Heart right ventricle (tissue), 16 donors: ENCODE measurements at regions not wholly inside any gene's neighbourhood (a gene's known extent, or its start where the extent isn't known, plus 50 kb on each side); places are given as distances from the start of the nearest gene placed in this dataset.

Source experiments
- ATAC-seq, 8 donors: fragments of 200-7000 bp; cut with Tn5 transposase; one replicate each; pipeline ENCODE4 v1.9.1; 2020; ENCODE audit warnings: mild to moderate bottlenecking in 8 of 8, moderate library complexity in 8 of 8, moderate number of reproducible peaks in 1 of 8
- DNase-seq, 2 donors: peaks; one replicate each; pipeline ENCODE4 v3.0.0-alpha.2; 2020
- H3K27ac ChIP-seq, 10 donors: fragments of 200-600 bp; sonication (generic) in 2 of 10; one replicate each; pipeline versions ENCODE4 v1.5.0 to v1.8.0; 2020 to 2022; ENCODE audit warnings: mild to moderate bottlenecking in 3 of 10
- H3K27me3 ChIP-seq, 7 donors: fragments of 200-600 bp; one replicate each; pipeline ENCODE4 v1.8.0; 2021 to 2022; ENCODE audit warnings: mild to moderate bottlenecking in 2 of 7
- H3K36me3 ChIP-seq, 9 donors: fragments of 200-600 bp; sonication (generic) in 1 of 9; one replicate each; pipeline versions ENCODE4 v1.5.0 to v1.8.0; 2020 to 2022; ENCODE audit warnings: mild to moderate bottlenecking in 2 of 9
- H3K4me1 ChIP-seq, 9 donors: fragments of 200-600 bp; sonication (generic) in 1 of 9; one replicate each; pipeline versions ENCODE4 v1.5.0 to v1.8.0; 2020 to 2022; ENCODE audit warnings: mild to moderate bottlenecking in 4 of 9
- H3K4me3 ChIP-seq, 10 donors: fragments of 200-600 bp; sonication (generic) in 2 of 10; one replicate each; pipeline versions ENCODE4 v1.5.0 to v1.8.0; 2020 to 2022; ENCODE audit warnings: mild to moderate bottlenecking in 7 of 10, moderate library complexity in 2 of 10
- H3K9me3 ChIP-seq, 11 donors: fragments of 200-600 bp in 10 of 11; sonication (generic) in 2 of 11; one replicate each; pipeline versions ENCODE4 v1.5.0 to v1.8.0; 2013 to 2022; ENCODE audit warnings: mild to moderate bottlenecking in 2 of 11, control low read depth in 1 of 11, moderate library complexity in 1 of 11
- WGBS, 2 donors: extraction: QIAGEN DNeasy Blood & Tissue Kit; methylation state at CpG; one replicate each; pipeline ENCODE4 v1.1.7; 2013; ENCODE audit warnings: inconsistent platforms in 1 of 2; 5-methylcytosine and 5-hydroxymethylcytosine counted together
- intact Hi-C, 10 donors: fragments of 100-400 bp; cut with DNase I; formaldehyde crosslinking; loops; one replicate each; pipeline versions ENCODE4 v1.11.1 to v1.14.2; 2022
- TF ChIP-seq, protein P1 (sequence below), 9 donors: fragments of 200-600 bp; sonication (generic) in 2 of 9; IDR thresholded peaks; one replicate each; pipeline versions ENCODE4 v1.5.0 to v1.8.0; 2021 to 2022; ENCODE audit warnings: antibody characterized with exemption in 9 of 9, mild to moderate bottlenecking in 5 of 9, moderate library complexity in 1 of 9
- donor health status: Arrhythmogenic right ventricular cardiomyopathy.
- donor health status: ischemic (EF 13 %, LVEDD 7.1; RV severe dilation, severe dysfunction).
- donor health status: healthy with polysubstance abuse.
- donor health status: DM: no; HTN: yes; CAD: no.
- donor health status: DM: no; HTN: no; CAD: no.
- donor health status: ischemic (EF 25% LVEDD 6.9; RV normal size, moderate dysfunction).
- donor health status: ischemic (EF 25% LVEDD 5.7; RV mildly dilated, moderate dysfunction).
- donor health status: healthy.
- donor health status: DM: yes; HTN: yes; CAD: no.
- donor health status: Ischemic cardiomyopathy.
- donor health status: ischemic (EF 35%, LVEDD 5.7; RV mildly dilated, moderate dysfunction).
- donor health status: nonischemic (EF 11% LVEDD 7.7; RV severe dilation, severe dysfunction).
- donor health status: DM: yes; HTN: yes; CAD: no.
- donor health status: PGD.
- donor health status: ischemic (EF 29% LVEDD 5.4; RV normal size, mild dysfunction).
- donor health status: nonischemic (EF 23%, LVEDD 6.1; RV moderate dilation, normal function).

DNA sequence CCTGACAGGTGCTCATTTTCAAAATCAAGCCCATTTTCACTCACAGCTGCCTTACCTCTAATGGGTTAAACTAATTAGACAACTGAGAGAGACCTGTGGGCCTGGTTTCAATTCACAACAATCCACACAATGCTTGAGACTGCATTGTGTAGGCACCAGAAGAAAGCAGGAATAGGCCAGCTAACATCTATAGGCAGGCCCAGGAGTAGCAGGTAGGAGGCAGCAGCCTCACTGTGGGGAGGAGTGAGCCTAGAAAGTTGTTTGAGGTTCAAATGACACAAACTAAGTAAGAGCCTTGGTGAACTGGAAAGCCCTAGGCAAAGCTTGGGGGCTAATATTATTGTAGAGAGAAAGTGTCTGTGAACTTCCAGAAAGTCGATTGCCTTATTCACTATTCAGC is 289.5 kb upstream of the CCDC196 start:
- Histone ChIP-seq H3K9me3 (no peaks in the 10 kb centered on the region), H3K27me3 (peaks cover 0 to 4% (median 0%) of the 10 kb centered on the region in 7 donors), H3K36me3 (no peaks in the 10 kb centered on the region), H3K4me1 (no peaks in the 10 kb centered on the region), H3K4me3 (no peak overlapping the region), H3K27ac (no peak overlapping the region)
- intact Hi-C loops, result no loop called here
- TF ChIP-seq, protein P1, sequence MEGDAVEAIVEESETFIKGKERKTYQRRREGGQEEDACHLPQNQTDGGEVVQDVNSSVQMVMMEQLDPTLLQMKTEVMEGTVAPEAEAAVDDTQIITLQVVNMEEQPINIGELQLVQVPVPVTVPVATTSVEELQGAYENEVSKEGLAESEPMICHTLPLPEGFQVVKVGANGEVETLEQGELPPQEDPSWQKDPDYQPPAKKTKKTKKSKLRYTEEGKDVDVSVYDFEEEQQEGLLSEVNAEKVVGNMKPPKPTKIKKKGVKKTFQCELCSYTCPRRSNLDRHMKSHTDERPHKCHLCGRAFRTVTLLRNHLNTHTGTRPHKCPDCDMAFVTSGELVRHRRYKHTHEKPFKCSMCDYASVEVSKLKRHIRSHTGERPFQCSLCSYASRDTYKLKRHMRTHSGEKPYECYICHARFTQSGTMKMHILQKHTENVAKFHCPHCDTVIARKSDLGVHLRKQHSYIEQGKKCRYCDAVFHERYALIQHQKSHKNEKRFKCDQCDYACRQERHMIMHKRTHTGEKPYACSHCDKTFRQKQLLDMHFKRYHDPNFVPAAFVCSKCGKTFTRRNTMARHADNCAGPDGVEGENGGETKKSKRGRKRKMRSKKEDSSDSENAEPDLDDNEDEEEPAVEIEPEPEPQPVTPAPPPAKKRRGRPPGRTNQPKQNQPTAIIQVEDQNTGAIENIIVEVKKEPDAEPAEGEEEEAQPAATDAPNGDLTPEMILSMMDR (IDR thresholded peaks at IDR 0.05), result no peak
- no peak for ATAC-seq
- no peak for DNase-seq
- 74 to 79% methylated on average over 1 of the region's 1 CpG for WGBS, 2 donors

DNA sequence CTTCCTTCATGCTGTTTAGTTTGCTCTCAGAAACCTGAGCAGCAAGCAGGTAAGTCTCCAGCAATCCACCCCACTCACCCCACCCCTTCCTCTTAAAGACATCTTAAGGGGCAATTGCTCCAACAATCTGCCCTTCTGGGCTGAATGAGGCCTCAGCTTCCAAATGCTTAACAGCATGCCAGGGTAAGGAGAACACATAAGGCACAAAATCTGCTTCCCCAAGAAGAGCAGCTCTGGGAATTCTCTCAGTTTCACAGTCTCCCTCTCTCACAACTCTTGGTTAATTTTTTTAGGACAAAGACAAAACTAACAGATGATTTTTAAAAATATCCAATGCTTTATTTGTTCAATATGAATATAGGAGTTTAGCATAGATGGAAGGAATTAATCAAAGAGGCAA is 288.9 kb upstream of the CCDC196 start:
- H3K27me3 ChIP-seq, result peaks cover 0 to 4% (median 0%) of the 10 kb centered on the region in 7 donors
- peaks cover 0 to 3% (median 0%) of the 10 kb centered on the region in 11 donors for H3K9me3 ChIP-seq
- ATAC-seq, result no peak
- H3K4me1 ChIP-seq, result no peaks in the 10 kb centered on the region
- TF ChIP-seq, protein P1 (IDR thresholded peaks at IDR 0.05), result no peak
- no peak for DNase-seq
- no peak overlapping the region for H3K4me3 ChIP-seq
- no peak overlapping the region for H3K27ac ChIP-seq
- intact Hi-C loops, result no loop called here
- H3K36me3 ChIP-seq, result no peaks in the 10 kb centered on the region

DNA sequence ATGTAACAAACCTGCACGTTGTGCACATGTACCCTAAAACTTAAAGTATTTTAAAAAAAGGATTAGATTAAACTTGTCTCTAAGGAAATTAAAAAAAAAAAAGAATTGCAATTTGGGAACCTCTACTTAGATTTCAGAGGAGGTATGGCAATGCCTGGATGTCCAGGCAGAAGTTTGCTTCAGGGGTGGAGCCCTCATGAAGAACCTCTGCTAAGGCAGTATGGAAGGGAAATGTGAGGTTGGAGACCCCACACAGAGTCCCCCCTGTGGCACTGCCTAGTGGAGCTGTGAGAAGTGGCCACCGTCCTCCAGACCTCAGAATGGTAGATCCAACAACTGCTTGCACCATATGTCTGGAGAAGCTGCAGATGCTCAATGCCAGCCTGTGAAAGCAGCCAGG is 279.6 kb upstream of the CCDC196 start:
- Histone ChIP-seq H3K4me1 (no peaks in the 10 kb centered on the region), H3K4me3 (no peak overlapping the region), H3K9me3 (peaks cover 0 to 37% (median 16%) of the 10 kb centered on the region in 11 donors), H3K27me3 (no peaks in the 10 kb centered on the region), H3K27ac (no peak overlapping the region), H3K36me3 (no peaks in the 10 kb centered on the region)
- TF ChIP-seq, protein P1 (IDR thresholded peaks at IDR 0.05), result no peak
- DNase-seq (no peak), ATAC-seq (no peak)
- intact Hi-C loops, result no loop called here
- WGBS, 2 donors, result 72% methylated on average over 2 of the region's 2 CpGs

DNA sequence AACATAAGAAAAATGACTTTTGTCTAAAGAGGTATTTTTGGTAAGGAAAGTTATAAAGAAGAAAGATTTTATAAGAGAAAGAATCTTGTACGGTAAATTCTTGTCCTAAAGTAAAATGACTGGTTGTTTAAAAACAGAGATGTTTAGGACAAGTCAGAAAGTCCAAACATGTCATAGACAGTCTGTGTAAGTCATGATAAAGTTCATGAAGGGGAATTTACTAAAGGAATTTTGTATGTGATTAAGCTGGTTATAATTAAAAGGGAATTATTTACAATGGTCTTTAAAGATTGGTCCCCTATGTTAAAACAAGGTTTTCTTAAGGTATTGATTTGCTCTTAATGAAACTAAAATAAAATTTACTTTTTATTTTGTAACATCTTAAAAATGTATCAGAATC is 269.4 kb upstream of the CCDC196 start:
- Histone ChIP-seq H3K4me3 (no peak overlapping the region), H3K4me1 (no peaks in the 10 kb centered on the region), H3K36me3 (no peaks in the 10 kb centered on the region), H3K9me3 (peaks cover 0 to 19% (median 5%) of the 10 kb centered on the region in 11 donors), H3K27me3 (no peaks in the 10 kb centered on the region), H3K27ac (no peak overlapping the region)
- no peak for DNase-seq
- ATAC-seq, result no peak
- intact Hi-C loops, result no loop called here
- TF ChIP-seq, protein P1 (IDR thresholded peaks at IDR 0.05), result no peak
- 48 to 86% methylated on average over 1 of the region's 1 CpG for WGBS, 2 donors

DNA sequence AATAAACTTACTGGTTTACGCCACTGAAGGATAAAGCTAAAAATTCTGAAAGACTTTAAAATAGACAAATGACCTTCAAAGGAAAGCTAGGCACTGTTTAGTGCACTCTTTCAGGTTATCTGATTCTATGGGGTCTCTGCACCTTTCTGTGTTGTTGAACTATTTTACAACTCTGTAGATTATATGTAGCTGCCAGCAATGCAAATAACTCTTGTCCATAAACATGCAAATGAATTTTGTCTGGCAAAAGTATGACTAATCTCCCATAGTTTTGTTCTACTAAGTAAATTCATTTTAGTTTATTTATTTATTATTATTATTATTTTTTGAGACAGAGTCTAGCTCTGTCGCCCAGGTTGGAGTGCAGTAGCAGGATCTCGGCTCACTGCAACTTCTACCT is 266.3 kb upstream of the CCDC196 start:
- DNase-seq, result no peak
- H3K36me3 ChIP-seq, result no peaks in the 10 kb centered on the region
- TF ChIP-seq, protein P1 (IDR thresholded peaks at IDR 0.05), result no peak
- intact Hi-C loops, result no loop called here
- H3K27me3 ChIP-seq, result no peaks in the 10 kb centered on the region
- no peak for ATAC-seq
- H3K4me1 ChIP-seq, result no peaks in the 10 kb centered on the region
- H3K9me3 ChIP-seq, result peaks cover 0 to 19% (median 5%) of the 10 kb centered on the region in 11 donors
- no peak overlapping the region for H3K27ac ChIP-seq
- WGBS, 2 donors, result 84 to 88% methylated on average over 3 of the region's 3 CpGs
- no peak overlapping the region for H3K4me3 ChIP-seq
